ENCODE measurements at regions not wholly inside any gene's neighbourhood (a gene's known extent, or its start where the extent isn't known, plus 50 kb on each side); places are given as distances from the start of the nearest gene placed in this dataset.

GRCh38 chr1:67630438-67631045, 54.5 kb upstream of the GADD45A start:
- DNase-seq (ENCODE audit: low read depth) (peak; percentile 88), FAIRE-seq (no peak)
- Histone ChIP-seq H3K4me3 (ENCODE audit: low read depth, low read length) (no peak overlapping the region), H3K36me3 (ENCODE audit: control insufficient read depth, insufficient read depth, low read length) (no peaks in the 10 kb centered on the region), H3K27me3 (ENCODE audit: control insufficient read depth, insufficient read depth, low read length) (no peaks in the 10 kb centered on the region)
- no peak for TF ChIP-seq CTCF (IDR thresholded peaks at IDR 0.05; ENCODE audit: insufficient read depth, low read length, severe bottlenecking)

- FAIRE-seq (no peak), DNase-seq (ENCODE audit: low read depth) (no peak)
- Histone ChIP-seq H3K4me3 (ENCODE audit: low read depth, low read length) (no peak overlapping the region), H3K36me3 (ENCODE audit: control insufficient read depth, insufficient read depth, low read length) (no peaks in the 10 kb centered on the region), H3K27me3 (ENCODE audit: control insufficient read depth, insufficient read depth, low read length) (no peaks in the 10 kb centered on the region)
- no peak for TF ChIP-seq CTCF (IDR thresholded peaks at IDR 0.05; ENCODE audit: insufficient read depth, low read length, severe bottlenecking)
These were observed 52.6 kb upstream of the GADD45A start for GRCh38 chr1:67632356-67632755.

- FAIRE-seq: no peak
- no peak overlapping the region for H3K4me3 ChIP-seq (ENCODE audit: low read depth, low read length)
- DNase-seq (ENCODE audit: low read depth): no peak
- no peaks in the 10 kb centered on the region for H3K27me3 ChIP-seq (ENCODE audit: control insufficient read depth, insufficient read depth, low read length)
- H3K36me3 ChIP-seq (ENCODE audit: control insufficient read depth, insufficient read depth, low read length): no peaks in the 10 kb centered on the region
- no peak for TF ChIP-seq CTCF (IDR thresholded peaks at IDR 0.05; ENCODE audit: insufficient read depth, low read length, severe bottlenecking)
These were observed 52.0 kb upstream of the GADD45A start for GRCh38 chr1:67632811-67633655.

GRCh38 chr1:67634396-67634935, 50.5 kb upstream of the GADD45A start:
- H3K4me3 ChIP-seq (ENCODE audit: low read depth, low read length): no peak overlapping the region
- H3K27me3 ChIP-seq (ENCODE audit: control insufficient read depth, insufficient read depth, low read length): no peaks in the 10 kb centered on the region
- FAIRE-seq (no peak), DNase-seq (ENCODE audit: low read depth) (peak; percentile 72)
- no peak for TF ChIP-seq CTCF (IDR thresholded peaks at IDR 0.05; ENCODE audit: insufficient read depth, low read length, severe bottlenecking)
- H3K36me3 ChIP-seq (ENCODE audit: control insufficient read depth, insufficient read depth, low read length): no peaks in the 10 kb centered on the region

- DNase-seq (ENCODE audit: low read depth): peak; percentile 73
- no peak for FAIRE-seq
- TF ChIP-seq CTCF (IDR thresholded peaks at IDR 0.05; ENCODE audit: insufficient read depth, low read length, severe bottlenecking): no peak
- Histone ChIP-seq H3K4me3 (ENCODE audit: low read depth, low read length) (no peak overlapping the region), H3K36me3 (ENCODE audit: control insufficient read depth, insufficient read depth, low read length) (no peaks in the 10 kb centered on the region), H3K27me3 (ENCODE audit: control insufficient read depth, insufficient read depth, low read length) (no peaks in the 10 kb centered on the region)
These were observed 49.8 kb upstream of the GADD45A start for GRCh38 chr1:67635055-67635809.
